SK-N-SH treated with all-trans-retinoic acid at 6 μM for 48 hours (cell line): ENCODE measurements at regions not wholly inside any gene's neighbourhood (a gene's known extent, or its start where the extent isn't known, plus 50 kb on each side); places are given as distances from the start of the nearest gene placed in this dataset.
"Not testable (repeated sequence)": the region's sequence is repeated elsewhere in the genome, so short reads cannot be mapped to it uniquely, and the experiment has no call there.

Experiments used
- ATAC-seq: fragments of 200-7000 bp; cut with Tn5 transposase; 3 replicates; pipeline ENCODE4 v1.9.1; 2020; ENCODE audit warnings: mild to moderate bottlenecking, moderate library complexity
- ARNTL ChIP-seq: fragments of 450-650 bp; formaldehyde crosslinking; IDR thresholded peaks from 2 replicates; pipeline ENCODE4 v1.5.0; 2020; ENCODE audit warnings: low read depth, mild to moderate bottlenecking, moderate library complexity, borderline replicate concordance
- BACH2 ChIP-seq: fragments of 250-450 bp; sonication (Bioruptor Pico); IDR thresholded peaks from 2 replicates; pipeline ENCODE4 v1.9.0; 2021; ENCODE audit warnings: mild to moderate bottlenecking, borderline replicate concordance
- CREB5 ChIP-seq: fragments of 250-450 bp; sonication (Bioruptor Pico); IDR thresholded peaks from 2 replicates; pipeline ENCODE4 v1.5.1; 2020; ENCODE audit warnings: low read depth, mild to moderate bottlenecking, moderate library complexity
- CSDC2 ChIP-seq: fragments of 250-450 bp; sonication (Bioruptor Pico); IDR thresholded peaks from 2 replicates; pipeline ENCODE4 v1.5.0; 2020; ENCODE audit warnings: mild to moderate bottlenecking, moderate library complexity
- ISL1 ChIP-seq: fragments of 250-450 bp; sonication (Bioruptor Pico); IDR thresholded peaks from 2 replicates; pipeline ENCODE4 v2.1.2; 2022; ENCODE audit warnings: mild to moderate bottlenecking, moderate library complexity
- OSR1 ChIP-seq: fragments of 250-450 bp; sonication (Bioruptor Pico); IDR thresholded peaks from 2 replicates; pipeline ENCODE4 v1.8.0; 2022; ENCODE audit warnings: moderate library complexity, mild to moderate bottlenecking, inconsistent platforms
- PPARA ChIP-seq: fragments of 250-450 bp; sonication (Bioruptor Pico); IDR thresholded peaks from 2 replicates; pipeline ENCODE4 v1.5.0; 2020; ENCODE audit warnings: mild to moderate bottlenecking, borderline replicate concordance
- RARB ChIP-seq: fragments of 250-450 bp; sonication (Bioruptor Pico); IDR thresholded peaks from 2 replicates; pipeline ENCODE4 v1.8.0; 2021; ENCODE audit warnings: mild to moderate bottlenecking, moderate library complexity
- SNAI2 ChIP-seq: fragments of 250-450 bp; sonication (Bioruptor Pico); IDR thresholded peaks from 2 replicates; pipeline ENCODE4 v1.5.0; 2020; ENCODE audit warnings: mild to moderate bottlenecking, moderate library complexity
- TCF4 ChIP-seq: fragments of 250-450 bp; sonication (Bioruptor Pico); IDR thresholded peaks from 2 replicates; pipeline ENCODE4 v1.8.0; 2021; ENCODE audit warnings: mild to moderate bottlenecking, moderate library complexity, borderline replicate concordance
- TOX ChIP-seq: fragments of 250-450 bp; sonication (Bioruptor Pico); IDR thresholded peaks from 2 replicates; pipeline ENCODE4 v1.8.0; 2021; ENCODE audit warnings: mild to moderate bottlenecking, moderate library complexity, borderline replicate concordance
- TSHZ2 ChIP-seq: fragments of 250-450 bp; sonication (Bioruptor Pico); IDR thresholded peaks from 2 replicates; pipeline ENCODE4 v1.5.0; 2020; ENCODE audit warnings: mild to moderate bottlenecking, moderate library complexity
- ZC3H10 ChIP-seq: fragments of 250-450 bp; sonication (Bioruptor Pico); IDR thresholded peaks from 2 replicates; pipeline ENCODE4 v1.5.1; 2021; ENCODE audit warnings: mild to moderate bottlenecking, moderate library complexity
- ZFP3 ChIP-seq: fragments of 250-450 bp; sonication (Bioruptor Pico); IDR thresholded peaks from 2 replicates; pipeline ENCODE4 v1.5.0; 2020; ENCODE audit warnings: mild to moderate bottlenecking, moderate library complexity
- ZFP30 ChIP-seq: fragments of 450-650 bp; formaldehyde crosslinking; IDR thresholded peaks from 2 replicates; pipeline ENCODE4 v1.5.0; 2022; ENCODE audit warnings: mild to moderate bottlenecking, moderate library complexity
- ZNF565 ChIP-seq: fragments of 450-650 bp; formaldehyde crosslinking; conservative IDR thresholded peaks from 2 replicates; pipeline ENCODE4 v1.5.0; 2020; ENCODE audit warnings: low read depth, mild to moderate bottlenecking, moderate library complexity
- ZNF70 ChIP-seq: fragments of 450-650 bp; formaldehyde crosslinking; IDR thresholded peaks from 2 replicates; pipeline ENCODE4 v1.5.0; 2020; ENCODE audit warnings: mild to moderate bottlenecking, moderate library complexity
- TF ChIP-seq, protein P1 (sequence below): fragments of 250-450 bp; sonication (Bioruptor Pico); IDR thresholded peaks from 2 replicates; pipeline ENCODE4 v1.8.0; 2020; ENCODE audit warnings: mild to moderate bottlenecking, moderate library complexity, borderline replicate concordance

DNA sequence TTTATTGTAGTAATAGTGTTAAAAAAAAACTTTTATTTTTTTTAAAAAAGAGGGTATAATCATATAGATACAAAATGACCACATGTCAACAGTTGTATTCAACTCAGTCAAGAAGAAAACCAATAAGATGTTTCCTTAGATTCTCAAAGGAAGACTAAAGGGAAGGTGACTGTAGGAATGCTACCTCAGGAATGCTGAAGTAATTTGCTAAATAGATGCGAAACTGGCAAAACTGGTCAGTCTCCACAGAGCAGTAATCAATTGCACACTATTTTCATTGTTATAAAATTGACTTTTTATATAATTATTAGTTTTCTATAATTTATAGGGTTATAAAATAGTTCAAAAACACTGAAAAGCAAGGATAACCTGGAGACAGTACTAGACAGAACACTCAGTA, 204.8 kb downstream of the GABRG2 start (continued):
- TF ChIP-seq, protein P1, sequence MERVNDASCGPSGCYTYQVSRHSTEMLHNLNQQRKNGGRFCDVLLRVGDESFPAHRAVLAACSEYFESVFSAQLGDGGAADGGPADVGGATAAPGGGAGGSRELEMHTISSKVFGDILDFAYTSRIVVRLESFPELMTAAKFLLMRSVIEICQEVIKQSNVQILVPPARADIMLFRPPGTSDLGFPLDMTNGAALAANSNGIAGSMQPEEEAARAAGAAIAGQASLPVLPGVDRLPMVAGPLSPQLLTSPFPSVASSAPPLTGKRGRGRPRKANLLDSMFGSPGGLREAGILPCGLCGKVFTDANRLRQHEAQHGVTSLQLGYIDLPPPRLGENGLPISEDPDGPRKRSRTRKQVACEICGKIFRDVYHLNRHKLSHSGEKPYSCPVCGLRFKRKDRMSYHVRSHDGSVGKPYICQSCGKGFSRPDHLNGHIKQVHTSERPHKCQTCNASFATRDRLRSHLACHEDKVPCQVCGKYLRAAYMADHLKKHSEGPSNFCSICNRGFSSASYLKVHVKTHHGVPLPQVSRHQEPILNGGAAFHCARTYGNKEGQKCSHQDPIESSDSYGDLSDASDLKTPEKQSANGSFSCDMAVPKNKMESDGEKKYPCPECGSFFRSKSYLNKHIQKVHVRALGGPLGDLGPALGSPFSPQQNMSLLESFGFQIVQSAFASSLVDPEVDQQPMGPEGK = no peak
- TF ChIP-seq PPARA (no peak), CSDC2 (CRISPR knock-in tag) (no peak), ZNF70 (no peak), ZFP30 (CRISPR knock-in tag) (no peak), SNAI2 (no peak)

GRCh38 chr5:162274679-162275078, 207.1 kb downstream of the GABRG2 start:
- no peak for ATAC-seq
- TF ChIP-seq ZNF70 (no peak), CREB5 (CRISPR knock-in tag) (no peak)

GRCh38 chr5:162275387-162275786, 207.8 kb downstream of the GABRG2 start:
- not testable (repeated sequence) for ATAC-seq

DNA sequence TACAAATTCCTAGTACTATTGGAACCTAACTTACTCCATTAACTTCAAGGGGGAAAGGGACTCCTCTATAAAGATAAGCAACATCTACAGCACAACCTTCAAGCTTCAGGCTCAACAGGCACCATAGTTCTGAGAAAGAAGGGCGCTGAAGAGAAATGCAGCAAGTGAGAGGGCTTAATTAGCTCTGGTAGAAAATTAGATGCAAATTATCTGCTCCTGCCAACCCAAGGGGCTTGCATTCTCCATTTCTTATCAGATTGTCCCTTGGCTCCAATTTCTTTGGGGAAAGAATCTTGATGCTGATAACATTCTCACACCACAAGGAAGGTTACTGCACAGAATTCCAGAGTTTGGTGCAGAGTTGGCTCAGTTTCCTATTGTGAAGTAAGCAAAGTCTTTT, 214.6 kb downstream of the GABRG2 start:
- no peak for ATAC-seq
- no peak for TF ChIP-seq SNAI2
- TF ChIP-seq ZNF70 = no peak
- TF ChIP-seq ZC3H10 (CRISPR knock-in tag) = no peak
- no peak for TF ChIP-seq TOX (CRISPR knock-in tag)
- no peak for TF ChIP-seq TSHZ2 (CRISPR knock-in tag)
- TF ChIP-seq, protein P1 = no peak
- TF ChIP-seq ZNF565 (CRISPR knock-in tag) = no peak
- TF ChIP-seq ARNTL (CRISPR knock-in tag) = no peak
- no peak for TF ChIP-seq CSDC2 (CRISPR knock-in tag)
- no peak for TF ChIP-seq ISL1 (CRISPR knock-in tag)
- no peak for TF ChIP-seq CREB5 (CRISPR knock-in tag)

- ATAC-seq = no peak
- TF ChIP-seq ARNTL (CRISPR knock-in tag) (no peak), ZNF565 (CRISPR knock-in tag) (no peak), CSDC2 (CRISPR knock-in tag) (no peak), BACH2 (CRISPR knock-in tag) (no peak), TCF4 (CRISPR knock-in tag) (no peak), ZC3H10 (CRISPR knock-in tag) (no peak), ZFP3 (CRISPR knock-in tag) (no peak), CREB5 (CRISPR knock-in tag) (no peak), RARB (CRISPR knock-in tag) (no peak), OSR1 (CRISPR knock-in tag) (no peak)
- TF ChIP-seq, protein P1 = no peak
These were observed 216.0 kb downstream of the GABRG2 start for GRCh38 chr5:162283609-162284008.
